Activated CD8-positive, alpha-beta memory T cell treated with anti-CD3 and anti-CD28 coated beads, Interleukin-2, amount 50 U/mL, for 24 hours (primary cell): ENCODE measurements at regions not wholly inside any gene's neighbourhood (a gene's known extent, or its start where the extent isn't known, plus 50 kb on each side); places are given as distances from the start of the nearest gene placed in this dataset.
"Not testable (repeated sequence)": the region's sequence is repeated elsewhere in the genome, so short reads cannot be mapped to it uniquely, and the experiment has no call there.

Experiments
- DNase-seq: peaks from one replicate; pipeline ENCODE4 v3.0.0-alpha.2; 2020; ENCODE audit errors: extremely low read depth

- no peak for DNase-seq
These were observed 1775.7 kb upstream of the C9orf72 start for GRCh38 chr9:29348999-29349398.

- no peak for DNase-seq
These were observed 1816.1 kb upstream of the C9orf72 start for GRCh38 chr9:29389421-29389820.

DNA sequence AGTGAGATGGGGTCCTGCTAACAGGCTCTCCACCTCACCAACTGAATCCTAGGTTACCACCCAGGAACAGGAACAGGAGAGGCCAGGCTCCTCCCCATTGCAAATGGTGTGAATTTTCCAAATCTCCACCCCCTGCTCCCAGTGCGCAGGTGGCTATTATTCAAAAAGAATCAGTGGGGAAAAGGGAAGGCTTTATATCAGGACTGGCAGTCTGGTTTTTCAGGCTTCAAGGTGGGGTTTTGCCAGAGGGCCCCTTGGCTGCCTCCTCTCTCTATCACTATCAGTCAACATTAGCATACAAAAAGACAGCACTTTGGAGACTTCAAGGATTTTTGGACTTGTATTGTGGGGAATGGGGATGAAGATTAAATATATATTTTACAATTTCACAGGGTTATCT, 1817.6 kb upstream of the C9orf72 start:
- DNase-seq: no peak

DNA sequence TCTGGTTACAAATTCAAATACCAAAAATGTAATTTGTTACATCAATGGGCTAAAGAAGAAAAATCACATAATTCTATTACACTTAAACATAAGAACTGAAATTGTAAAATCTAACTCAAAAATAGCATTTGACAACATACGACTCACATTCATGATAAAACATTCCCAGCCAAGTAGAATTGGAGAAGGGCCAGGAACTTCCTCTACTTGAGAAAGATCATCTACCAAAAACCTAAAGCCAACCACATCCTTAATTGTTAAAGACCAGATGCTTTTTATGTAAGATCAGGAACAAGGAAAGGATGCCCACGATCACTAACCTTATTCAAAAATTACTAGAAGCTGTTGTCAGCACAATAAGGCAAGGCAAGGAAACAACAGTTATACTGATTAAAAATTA, 1819.8 kb upstream of the C9orf72 start:
- no peak for DNase-seq

DNA sequence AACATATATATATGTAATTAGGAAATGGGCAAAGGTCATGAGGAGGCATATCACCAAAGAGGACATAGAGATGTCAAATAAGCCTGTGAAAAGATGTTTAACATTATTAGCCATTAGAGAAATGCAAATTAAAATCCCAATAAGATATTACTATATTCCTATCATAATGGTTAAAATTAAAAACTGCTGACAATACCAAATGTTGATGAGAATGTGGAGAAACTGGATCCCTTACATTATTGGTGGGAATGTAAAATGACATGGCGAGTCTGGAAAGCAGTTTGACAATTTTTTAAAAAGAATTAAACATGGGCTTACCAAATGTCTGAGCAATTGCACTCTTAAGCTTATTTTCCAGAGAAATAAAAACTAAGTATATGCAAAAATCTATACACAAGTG, 1821.6 kb upstream of the C9orf72 start:
- no peak for DNase-seq

DNA sequence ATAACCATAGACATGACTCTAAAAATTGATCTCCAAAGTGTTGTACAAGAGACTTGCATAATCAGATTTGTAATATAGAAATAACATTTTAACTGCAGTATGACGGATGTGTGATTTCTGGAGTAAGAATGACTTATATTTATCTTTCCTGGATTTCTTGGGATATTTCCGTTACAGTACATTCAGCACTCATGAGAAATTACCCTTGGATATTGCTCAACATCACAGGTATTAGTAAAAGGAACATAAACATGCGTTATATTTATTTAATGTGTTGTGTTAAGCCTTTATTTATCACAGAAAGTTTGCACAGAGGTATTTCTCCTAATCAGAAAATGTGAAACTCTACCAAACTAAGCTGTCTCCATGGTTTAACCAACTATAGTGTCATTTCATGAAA, 1823.9 kb upstream of the C9orf72 start:
- no peak for DNase-seq

GRCh38 chr9:29416204-29416603, 1842.9 kb upstream of the C9orf72 start:
- DNase-seq: no peak

DNA sequence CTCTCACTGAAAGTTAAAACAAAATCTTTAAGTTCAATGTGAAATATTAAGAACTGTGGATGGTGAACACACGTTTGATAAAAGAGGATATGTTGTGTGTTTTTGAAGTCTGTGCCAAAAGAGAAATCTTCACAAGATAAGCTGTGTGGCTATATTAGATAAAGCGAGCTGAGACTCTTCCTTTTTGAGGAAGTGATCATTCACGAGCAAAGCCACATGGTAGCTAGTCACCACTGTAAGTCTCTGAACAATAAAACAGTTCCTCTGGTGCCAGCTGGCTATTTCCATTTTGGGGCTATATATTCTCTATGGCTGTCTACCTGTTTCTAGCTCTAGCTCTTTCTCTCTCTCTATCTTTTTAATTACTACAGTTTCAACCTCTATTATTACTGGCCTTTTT, 1849.2 kb upstream of the C9orf72 start:
- DNase-seq: no peak

- DNase-seq: no peak
These were observed 1858.9 kb upstream of the C9orf72 start for GRCh38 chr9:29432191-29432590.

DNA sequence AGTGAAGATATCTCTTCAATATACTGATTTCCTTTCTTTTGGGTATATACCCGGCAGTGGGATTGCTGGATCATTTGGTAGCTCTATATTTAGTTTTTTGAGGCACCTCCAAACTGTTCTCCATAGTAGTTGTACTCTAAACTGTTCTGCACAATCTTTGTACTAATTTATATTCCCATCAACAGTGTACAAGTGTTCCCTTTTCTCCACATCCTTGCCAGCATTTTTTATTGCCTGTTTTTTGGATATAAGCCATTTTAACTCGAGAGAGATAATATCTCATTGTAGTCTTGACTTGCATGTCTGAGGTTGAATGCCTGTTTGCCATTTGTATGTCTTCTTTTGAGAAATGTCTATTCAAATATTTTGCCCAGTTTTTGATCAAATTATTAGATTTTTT, 1859.4 kb upstream of the C9orf72 start:
- not testable (repeated sequence) for DNase-seq

DNA sequence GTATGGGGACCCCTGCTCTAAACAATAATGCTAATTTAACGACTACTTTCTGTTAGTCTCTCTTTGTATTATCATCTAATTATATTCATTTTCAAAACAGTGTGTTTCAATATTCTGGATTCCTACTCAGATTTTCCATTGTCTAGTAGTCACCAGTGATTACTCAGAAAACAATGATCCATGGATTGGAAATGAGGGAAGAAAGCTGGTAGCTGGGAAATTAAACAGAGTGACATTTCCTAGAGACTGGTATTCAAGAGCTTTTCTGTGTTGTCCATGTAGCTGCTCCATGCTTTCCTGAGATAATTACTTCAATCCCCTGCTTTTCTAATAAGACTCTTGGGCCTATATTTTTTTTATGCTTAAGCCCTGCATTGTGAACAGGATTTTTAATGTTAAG, 1862.1 kb upstream of the C9orf72 start:
- no peak for DNase-seq

- DNase-seq: no peak
These were observed 1864.2 kb upstream of the C9orf72 start for GRCh38 chr9:29437526-29437925.

GRCh38 chr9:29439961-29440360, 1866.7 kb upstream of the C9orf72 start:
- DNase-seq: no peak

GRCh38 chr9:29440449-29440848, 1867.2 kb upstream of the C9orf72 start:
- no peak for DNase-seq

- no peak for DNase-seq
These were observed 1872.5 kb upstream of the C9orf72 start for GRCh38 chr9:29445751-29446150.

- no peak for DNase-seq
These were observed 1876.0 kb upstream of the C9orf72 start for GRCh38 chr9:29449306-29449705.

DNA sequence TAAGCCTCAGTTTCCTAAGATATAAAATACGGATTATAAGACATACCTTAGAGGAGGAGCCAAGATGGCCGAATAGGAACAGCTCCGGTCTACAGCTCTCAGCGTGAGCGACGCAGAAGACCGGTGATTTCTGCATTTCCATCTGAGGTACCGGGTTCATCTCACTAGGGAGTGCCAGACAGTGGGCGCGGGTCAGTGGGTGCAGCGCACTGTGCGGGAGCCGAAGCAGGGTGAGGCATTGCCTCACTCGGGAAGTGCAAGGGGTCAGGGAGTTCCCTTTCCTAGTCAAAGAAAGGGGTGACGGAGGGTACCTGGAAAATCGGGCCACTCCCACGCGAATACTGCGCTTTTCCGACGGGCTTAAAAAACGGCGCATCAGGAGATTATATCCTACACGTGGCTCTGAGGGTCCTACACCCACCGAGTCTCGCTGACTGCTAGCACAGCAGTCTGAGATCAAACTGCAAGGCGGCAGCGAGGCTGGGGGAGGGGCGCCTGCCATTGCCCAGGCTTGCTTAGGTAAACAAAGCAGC, 1877.1 kb upstream of the C9orf72 start:
- not testable (repeated sequence) for DNase-seq

DNA sequence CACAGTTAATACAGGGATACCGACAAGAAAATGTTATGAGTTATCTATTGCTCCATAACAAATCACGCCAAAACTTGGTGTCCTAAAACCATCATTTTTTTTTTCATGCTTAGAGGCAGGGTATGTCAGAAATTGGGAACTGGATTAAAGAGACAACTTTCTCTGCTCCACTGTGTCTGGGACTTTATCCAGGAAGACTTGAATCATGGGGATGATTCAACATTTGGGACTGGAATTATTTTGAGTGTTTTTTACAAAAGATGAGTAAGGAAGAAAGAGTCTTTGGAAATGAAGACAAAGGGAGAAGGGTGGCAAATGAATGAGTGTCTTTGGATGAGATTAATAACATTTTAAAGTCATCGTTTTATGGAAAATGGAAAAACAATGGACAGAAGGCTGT, 1883.7 kb upstream of the C9orf72 start:
- no peak for DNase-seq

DNA sequence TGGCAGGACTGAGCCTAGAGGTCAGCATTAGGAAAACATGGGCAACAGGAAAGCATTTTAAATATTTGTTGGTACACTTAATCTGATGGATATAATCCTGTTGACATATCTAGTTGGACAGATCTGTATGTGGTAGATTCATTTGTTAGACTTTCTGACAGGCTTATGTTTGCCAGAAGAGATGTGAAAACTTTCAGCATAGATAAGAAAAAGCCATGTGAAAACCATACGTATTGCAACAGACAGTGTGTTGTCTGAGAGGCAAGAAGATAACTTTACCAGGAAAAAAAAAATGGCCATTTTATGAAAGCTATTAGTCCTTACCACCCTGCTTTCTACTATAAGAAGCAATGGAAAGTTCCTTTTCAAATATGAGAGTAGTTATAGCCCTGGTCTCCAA, 1902.2 kb upstream of the C9orf72 start:
- no peak for DNase-seq

DNA sequence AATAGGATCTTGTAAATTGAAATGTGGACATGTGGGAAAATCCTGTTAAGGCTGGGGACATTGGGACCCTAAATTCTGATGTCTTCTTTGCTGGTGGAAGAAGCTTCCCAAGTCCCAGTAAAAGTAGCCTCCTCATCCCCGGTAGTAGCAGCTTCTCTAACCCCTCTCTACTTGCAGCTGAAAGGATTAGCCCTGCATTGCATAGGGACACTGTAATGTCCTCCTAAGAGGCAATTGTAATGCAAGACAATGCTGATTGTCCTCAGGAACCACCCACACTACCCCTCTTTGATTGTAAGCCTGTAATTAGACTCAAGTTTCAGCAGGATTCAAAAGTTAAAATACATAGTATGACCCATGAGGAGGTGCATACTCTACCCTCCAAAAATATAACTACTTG, 1938.4 kb upstream of the C9orf72 start:
- no peak for DNase-seq

- no peak for DNase-seq
These were observed 1941.1 kb upstream of the C9orf72 start for GRCh38 chr9:29514336-29514735.

DNA sequence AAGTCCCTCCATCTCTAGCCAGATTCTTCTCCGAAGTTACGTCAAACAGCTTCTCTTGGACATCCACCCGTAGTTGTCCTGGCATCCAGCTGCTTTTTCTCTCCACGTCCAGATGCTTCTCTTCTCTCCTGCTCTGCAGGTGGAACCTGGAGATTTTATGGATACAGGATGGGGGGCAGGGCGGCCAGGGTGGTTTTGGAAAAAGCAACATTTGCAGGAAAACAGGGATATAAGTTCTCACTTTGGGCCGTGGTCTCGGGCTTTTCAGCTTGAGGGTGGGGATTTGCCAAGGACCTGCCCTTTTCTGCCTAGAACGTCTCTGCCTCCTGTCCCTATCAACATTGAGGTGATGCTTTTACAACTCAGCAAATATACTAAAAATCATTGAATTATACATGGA, 1941.6 kb upstream of the C9orf72 start:
- DNase-seq: no peak

GRCh38 chr9:29548436-29548835, 1975.2 kb upstream of the C9orf72 start:
- DNase-seq: no peak

DNA sequence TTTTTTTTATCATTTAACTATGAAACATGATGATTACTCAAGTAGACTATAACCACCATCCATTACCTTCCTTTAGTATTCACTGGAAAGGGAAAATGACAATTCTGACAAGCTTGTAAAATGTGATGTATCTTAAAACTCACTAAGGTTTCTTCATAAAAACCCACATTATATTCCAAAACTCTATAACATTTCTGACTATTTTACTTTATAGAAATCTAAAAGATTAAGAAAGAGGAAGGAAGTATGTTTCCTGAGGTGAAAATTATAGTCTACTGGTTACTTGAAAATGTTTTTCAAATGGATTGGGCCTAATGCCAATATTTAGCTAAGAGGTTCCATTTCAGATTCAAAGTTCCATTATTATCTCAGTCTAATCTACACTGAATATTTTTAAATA, 1982.2 kb upstream of the C9orf72 start:
- no peak for DNase-seq

GRCh38 chr9:29556317-29556716, 1983.0 kb upstream of the C9orf72 start:
- DNase-seq: no peak
